A673 (cell line): ENCODE measurements at regions not wholly inside any gene's neighbourhood (a gene's known extent, or its start where the extent isn't known, plus 50 kb on each side); places are given as distances from the start of the nearest gene placed in this dataset.
"Not testable (repeated sequence)": the region's sequence is repeated elsewhere in the genome, so short reads cannot be mapped to it uniquely, and the experiment has no call there.

ENCODE experiments used
- BruUV-seq: library from RNA; stranded (reverse); fragments of 400-500 nt; replicated peaks from 2 replicates; lab custom pipeline; 2021; lab: Mats Ljungman, UMichigan
- CTCF ChIA-PET: fragments of 300-600 bp; sonication (Branson Sonifier 250); formaldehyde crosslinking; loops from one replicate; lab custom pipeline; 2022; ENCODE audit warnings: antibody characterized with exemption; lab: Charles Lee
- POLR2A ChIA-PET: fragments of 300-600 bp; sonication (Branson Sonifier 250); formaldehyde crosslinking; loops from one replicate; lab custom pipeline; 2022; ENCODE audit warnings: antibody characterized with exemption; ENCODE audit not compliant: low non-redundant PET; lab: Charles Lee
- DNase-seq: peaks from one replicate; pipeline ENCODE4 v3.0.0-alpha.2; 2015; ENCODE audit warnings: low spot score
- H3K27ac ChIP-seq: fragments of 200-600 bp; sonication (generic); 2 replicates; pipeline ENCODE4 v1.5.1; 2016; ENCODE audit warnings: mixed run types, low read depth, mild to moderate bottlenecking, mixed read lengths, antibody characterized with exemption, low read length; ENCODE audit not compliant: poor library complexity, severe bottlenecking
- H3K27me3 ChIP-seq: fragments of 200-600 bp; sonication (generic); replicated peaks from 2 replicates; pipeline ENCODE4 v1.6.1; 2017; ENCODE audit warnings: mixed run types, low read depth, mild to moderate bottlenecking, mixed read lengths, antibody characterized with exemption, low read length; ENCODE audit not compliant: insufficient read depth, poor library complexity
- H3K36me3 ChIP-seq: fragments of 200-600 bp; sonication (generic); 2 replicates; pipeline ENCODE4 v1.6.1; 2016; ENCODE audit warnings: mixed run types, mild to moderate bottlenecking, mixed read lengths, antibody characterized with exemption, low read length; ENCODE audit not compliant: insufficient read depth, poor library complexity, severe bottlenecking
- H3K4me1 ChIP-seq: fragments of 200-600 bp; sonication (generic); 2 replicates; pipeline ENCODE4 v1.6.1; 2017; ENCODE audit warnings: mixed run types, mild to moderate bottlenecking, mixed read lengths, antibody characterized with exemption, low read length; ENCODE audit not compliant: insufficient read depth, poor library complexity, severe bottlenecking
- H3K4me3 ChIP-seq: fragments of 200-600 bp; sonication (generic); 2 replicates; pipeline ENCODE4 v1.5.1; 2016; ENCODE audit warnings: low read depth, mixed run types, mild to moderate bottlenecking, mixed read lengths, low read length; ENCODE audit not compliant: poor library complexity, severe bottlenecking
- H3K9me3 ChIP-seq: fragments of 200-600 bp; sonication (generic); 2 replicates; pipeline ENCODE4 v1.6.1; 2016; ENCODE audit warnings: mixed run types, low read depth, mild to moderate bottlenecking, mixed read lengths, antibody characterized with exemption, low read length; ENCODE audit not compliant: poor library complexity, severe bottlenecking
- EZH2 ChIP-seq: fragments of 200-600 bp; sonication (generic); IDR thresholded peaks from 2 replicates; pipeline ENCODE4 v1.6.1; 2017; ENCODE audit warnings: borderline replicate concordance, low read depth, mild to moderate bottlenecking, mixed read lengths, antibody characterized with exemption, low read length; ENCODE audit not compliant: poor library complexity, severe bottlenecking
- intact Hi-C: fragments of 100-400 bp; cut with micrococcal nuclease; formaldehyde crosslinking; loops from one replicate; pipeline ENCODE4 v1.10.0; 2022; ENCODE audit not compliant: unreplicated experiment
- TF ChIP-seq, protein P1 (sequence below): fragments of 300-800, 200-600 bp; sonication (generic); conservative IDR thresholded peaks from 2 replicates; pipeline ENCODE4 v1.5.1; 2017; ENCODE audit warnings: low read depth, mild to moderate bottlenecking, antibody characterized with exemption, low read length, moderate library complexity, mixed read lengths

DNA sequence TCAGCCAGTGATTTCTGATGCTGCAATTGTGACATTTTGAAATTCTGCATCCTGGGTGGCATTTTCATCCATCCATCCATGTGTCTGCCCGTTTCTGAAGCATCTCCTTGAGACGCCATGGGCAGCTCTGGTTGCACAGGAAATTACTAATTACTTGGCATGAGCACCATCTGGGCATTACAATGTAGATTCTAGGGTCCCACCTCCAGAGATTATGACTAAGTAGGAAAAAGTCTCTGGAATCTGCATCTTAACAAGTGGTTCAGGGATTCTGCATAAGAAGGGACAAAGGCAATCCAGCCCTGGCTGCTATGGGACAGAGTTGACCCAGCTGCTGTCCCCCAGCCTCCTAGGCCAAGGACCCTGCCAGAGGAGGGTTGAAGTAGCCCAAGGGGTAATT lies 65.3 kb downstream of the CUZD1 start:
- TF ChIP-seq, protein P1, sequence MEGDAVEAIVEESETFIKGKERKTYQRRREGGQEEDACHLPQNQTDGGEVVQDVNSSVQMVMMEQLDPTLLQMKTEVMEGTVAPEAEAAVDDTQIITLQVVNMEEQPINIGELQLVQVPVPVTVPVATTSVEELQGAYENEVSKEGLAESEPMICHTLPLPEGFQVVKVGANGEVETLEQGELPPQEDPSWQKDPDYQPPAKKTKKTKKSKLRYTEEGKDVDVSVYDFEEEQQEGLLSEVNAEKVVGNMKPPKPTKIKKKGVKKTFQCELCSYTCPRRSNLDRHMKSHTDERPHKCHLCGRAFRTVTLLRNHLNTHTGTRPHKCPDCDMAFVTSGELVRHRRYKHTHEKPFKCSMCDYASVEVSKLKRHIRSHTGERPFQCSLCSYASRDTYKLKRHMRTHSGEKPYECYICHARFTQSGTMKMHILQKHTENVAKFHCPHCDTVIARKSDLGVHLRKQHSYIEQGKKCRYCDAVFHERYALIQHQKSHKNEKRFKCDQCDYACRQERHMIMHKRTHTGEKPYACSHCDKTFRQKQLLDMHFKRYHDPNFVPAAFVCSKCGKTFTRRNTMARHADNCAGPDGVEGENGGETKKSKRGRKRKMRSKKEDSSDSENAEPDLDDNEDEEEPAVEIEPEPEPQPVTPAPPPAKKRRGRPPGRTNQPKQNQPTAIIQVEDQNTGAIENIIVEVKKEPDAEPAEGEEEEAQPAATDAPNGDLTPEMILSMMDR = no peak
- TF ChIP-seq EZH2 = no peak
- Histone ChIP-seq H3K27ac (no peak overlapping the region), H3K36me3 (no peaks in the 10 kb centered on the region), H3K4me3 (no peak overlapping the region), H3K9me3 (no peaks in the 10 kb centered on the region), H3K4me1 (no peaks in the 10 kb centered on the region), H3K27me3 (peaks cover 36% of the 10 kb centered on the region)
- CTCF ChIA-PET = no interaction called here
- intact Hi-C loops = no loop called here
- DNase-seq = peak; percentile 37
- POLR2A ChIA-PET = no interaction called here
- no TSS peak for BruUV-seq

- DNase-seq = no peak
- Histone ChIP-seq H3K4me3 (no peak overlapping the region), H3K4me1 (no peaks in the 10 kb centered on the region), H3K27ac (no peak overlapping the region), H3K36me3 (no peaks in the 10 kb centered on the region), H3K9me3 (no peaks in the 10 kb centered on the region), H3K27me3 (peaks cover 41% of the 10 kb centered on the region)
- intact Hi-C loops = no loop called here
- ChIA-PET CTCF (no interaction called here), POLR2A (no interaction called here)
- no TSS peak for BruUV-seq
- TF ChIP-seq, protein P1 = no peak
- TF ChIP-seq EZH2 = no peak
Observed at GRCh38 chr10:122779924-122780323, 65.7 kb downstream of the CUZD1 start.

DNA sequence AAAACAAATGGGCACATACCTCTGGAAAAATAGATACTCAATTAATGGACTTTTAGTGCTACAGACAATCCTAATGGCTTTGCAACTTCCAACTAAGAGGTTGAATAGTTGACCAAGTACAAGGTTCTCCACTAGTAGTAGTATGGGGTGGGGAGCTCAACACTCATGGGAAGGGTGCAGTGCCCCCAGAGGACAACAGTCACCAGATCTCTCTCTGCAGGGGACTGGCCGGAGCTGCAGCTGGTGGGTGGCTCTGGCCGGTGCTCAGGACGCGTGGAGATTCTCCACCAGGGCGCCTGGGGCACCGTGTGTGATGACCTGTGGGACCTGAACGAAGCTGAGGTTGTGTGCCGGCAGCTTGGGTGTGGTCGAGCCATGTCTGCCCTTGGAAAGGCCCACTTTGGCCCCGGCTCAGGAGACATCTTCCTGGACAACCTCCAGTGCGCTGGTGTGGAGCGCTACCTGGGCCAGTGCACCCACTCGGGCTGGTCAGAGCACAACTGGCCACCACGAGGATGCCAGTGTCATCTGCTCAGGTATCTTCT lies 68.1 kb downstream of the CUZD1 start:
- no peak overlapping the region for H3K27ac ChIP-seq
- peaks cover 54% of the 10 kb centered on the region for H3K27me3 ChIP-seq
- ChIA-PET CTCF (no interaction called here), POLR2A (no interaction called here)
- no peak for DNase-seq
- BruUV-seq = no TSS peak
- no peaks in the 10 kb centered on the region for H3K9me3 ChIP-seq
- H3K4me3 ChIP-seq = no peak overlapping the region
- no peaks in the 10 kb centered on the region for H3K4me1 ChIP-seq
- intact Hi-C loops = no loop called here
- H3K36me3 ChIP-seq = no peaks in the 10 kb centered on the region
- TF ChIP-seq EZH2 = no peak

- Histone ChIP-seq H3K4me3 (no peak overlapping the region), H3K36me3 (no peaks in the 10 kb centered on the region), H3K27me3 (peaks cover 51% of the 10 kb centered on the region), H3K4me1 (no peaks in the 10 kb centered on the region), H3K9me3 (no peaks in the 10 kb centered on the region), H3K27ac (no peak overlapping the region)
- no peak for TF ChIP-seq EZH2
- TF ChIP-seq, protein P1 = no peak
- BruUV-seq = no TSS peak
- DNase-seq = no peak
- intact Hi-C loops = no loop called here
- ChIA-PET CTCF (no interaction called here), POLR2A (no interaction called here)
Observed at GRCh38 chr10:122774231-122774630, 71.4 kb downstream of the CUZD1 start.

- H3K27ac ChIP-seq, DNase-seq, H3K4me1 ChIP-seq, POLR2A ChIA-PET, CTCF ChIA-PET, H3K4me3 ChIP-seq, H3K9me3 ChIP-seq, BruUV-seq, H3K36me3 ChIP-seq, intact Hi-C loops: not testable (repeated sequence)
- H3K27me3 ChIP-seq = peaks cover 43% of the 10 kb centered on the region
Observed at GRCh38 chr10:122771404-122771803, 71.8 kb upstream of the C10orf120 start.
